GM18511 (cell line): ENCODE measurements at regions not wholly inside any gene's neighbourhood (a gene's known extent, or its start where the extent isn't known, plus 50 kb on each side); places are given as distances from the start of the nearest gene placed in this dataset.

Source experiments
- ATAC-seq: cut with Tn5 transposase; IDR thresholded peaks from one replicate; pipeline ENCODE4 v1.9.1; 2021; ENCODE audit warnings: mild to moderate bottlenecking, moderate library complexity; ENCODE audit not compliant: unreplicated experiment

- no peak for ATAC-seq
Measured at GRCh38 chr11:71311928-71312510, 59.6 kb upstream of the SHANK2 start.

GRCh38 chr11:71311176-71311925, 59.0 kb upstream of the SHANK2 start:
- ATAC-seq, result no peak

DNA sequence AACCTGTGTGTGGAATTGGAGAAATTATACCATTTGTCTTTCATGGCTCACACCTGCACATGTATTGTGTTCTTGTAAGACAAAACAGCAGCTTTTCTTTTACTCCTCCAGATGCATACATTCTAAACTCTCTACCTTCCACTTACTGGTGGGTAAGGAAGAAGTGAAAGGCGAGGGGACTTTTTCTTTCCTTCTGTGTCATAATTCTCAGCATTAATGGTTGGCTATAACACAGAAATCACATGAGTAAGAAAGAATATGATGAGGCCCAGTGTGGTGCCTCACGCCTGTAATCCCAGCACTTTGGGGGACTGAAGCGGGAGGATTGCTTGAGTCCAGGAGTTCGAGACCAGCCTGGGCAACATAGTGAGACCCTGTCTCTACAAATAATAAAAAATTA, 57.8 kb upstream of the SHANK2 start:
- ATAC-seq, result no peak

DNA sequence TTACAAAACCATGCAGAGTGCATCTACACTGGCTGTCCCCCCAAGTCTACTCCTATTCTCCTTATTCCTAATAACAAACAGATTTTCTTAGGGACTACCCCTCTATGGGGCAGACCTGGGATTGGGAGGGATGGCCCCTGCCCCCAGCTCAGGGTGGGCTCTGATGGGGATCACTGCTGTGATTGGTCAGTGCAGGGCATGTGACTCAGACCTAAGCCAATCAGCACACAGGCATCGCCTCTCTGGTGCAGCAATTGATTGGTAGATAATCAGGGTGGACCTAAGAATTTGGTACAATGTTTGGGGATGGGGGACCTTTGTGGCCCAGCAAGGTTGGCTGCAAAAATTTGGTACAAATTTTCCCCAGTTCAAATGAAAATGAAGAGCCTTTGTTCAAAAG, 57.2 kb upstream of the SHANK2 start:
- no peak for ATAC-seq

GRCh38 chr11:71309181-71309580, 56.8 kb upstream of the SHANK2 start:
- ATAC-seq, result no peak

GRCh38 chr11:71307811-71308645, 55.7 kb upstream of the SHANK2 start:
- ATAC-seq, result no peak

DNA sequence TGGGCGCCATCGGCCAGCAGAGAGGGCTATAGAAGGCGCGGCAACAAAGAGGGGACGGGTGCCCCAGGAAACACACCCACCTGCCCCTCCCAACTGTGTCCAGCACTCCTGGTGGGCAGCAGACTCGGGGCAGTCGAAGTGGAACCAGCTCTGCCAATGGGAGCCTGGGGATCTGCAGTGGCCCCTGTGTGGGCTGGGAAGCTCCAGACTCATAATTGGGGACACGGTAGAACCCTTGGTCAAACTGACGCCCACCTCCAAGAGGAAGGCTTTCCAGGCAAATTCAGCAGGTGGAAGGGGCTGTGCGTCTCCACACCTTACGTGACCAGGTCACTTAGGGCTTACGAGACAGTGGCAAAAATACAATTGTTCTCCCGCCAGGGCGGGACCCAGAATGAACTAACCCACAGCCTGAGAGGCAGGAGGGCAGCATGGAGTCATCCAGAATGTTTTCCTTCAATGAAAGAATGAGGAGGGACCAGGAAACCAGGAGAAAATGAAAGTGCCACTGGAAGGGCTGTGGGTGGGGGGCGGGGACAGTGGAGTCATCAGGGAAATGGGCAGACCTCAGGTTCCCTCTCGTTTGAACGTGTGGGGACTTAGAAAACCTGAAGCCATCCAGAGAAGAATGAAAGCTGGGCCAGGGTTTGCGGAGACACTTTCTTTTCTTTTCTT, 53.2 kb upstream of the SHANK2 start:
- no peak for ATAC-seq

DNA sequence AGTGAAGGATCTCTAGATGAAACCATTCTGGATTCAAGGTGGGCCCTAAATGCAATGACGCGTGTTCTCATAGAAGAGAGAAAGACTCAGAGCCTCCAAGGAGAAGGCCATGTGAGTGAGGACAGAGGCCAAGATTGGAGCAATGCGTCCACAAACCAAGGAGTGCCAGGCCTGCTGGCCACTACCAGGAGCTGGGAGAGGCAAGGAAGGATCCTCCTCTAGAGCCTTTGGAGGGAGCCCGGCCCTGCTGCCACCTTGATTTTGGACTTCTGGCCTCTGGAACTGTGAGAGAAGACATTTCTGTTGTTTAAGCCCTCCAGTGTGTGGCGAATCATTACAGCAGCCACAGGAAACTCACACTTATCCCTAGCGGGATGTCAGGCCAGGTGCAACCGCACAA, 52.7 kb upstream of the SHANK2 start:
- no peak for ATAC-seq

DNA sequence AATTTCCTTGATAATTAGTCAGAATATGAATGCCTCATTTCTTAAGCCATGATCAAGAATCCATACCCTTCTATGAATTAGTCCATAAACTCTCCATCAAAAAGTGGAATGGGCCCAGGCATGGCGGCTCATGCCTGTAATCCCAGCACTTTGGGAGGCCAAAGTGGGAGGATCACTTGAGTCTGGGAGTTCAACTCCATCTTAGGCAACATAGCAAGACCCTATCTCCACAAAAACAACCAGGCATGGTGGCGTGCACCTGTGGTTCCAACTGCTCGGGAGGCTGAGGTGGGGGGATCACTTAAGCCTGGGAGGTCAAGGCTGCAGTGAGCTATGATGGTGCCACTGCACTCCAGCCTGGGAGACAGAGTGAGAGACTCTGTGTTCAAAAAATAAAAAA, 52.1 kb upstream of the SHANK2 start:
- ATAC-seq, result no peak

DNA sequence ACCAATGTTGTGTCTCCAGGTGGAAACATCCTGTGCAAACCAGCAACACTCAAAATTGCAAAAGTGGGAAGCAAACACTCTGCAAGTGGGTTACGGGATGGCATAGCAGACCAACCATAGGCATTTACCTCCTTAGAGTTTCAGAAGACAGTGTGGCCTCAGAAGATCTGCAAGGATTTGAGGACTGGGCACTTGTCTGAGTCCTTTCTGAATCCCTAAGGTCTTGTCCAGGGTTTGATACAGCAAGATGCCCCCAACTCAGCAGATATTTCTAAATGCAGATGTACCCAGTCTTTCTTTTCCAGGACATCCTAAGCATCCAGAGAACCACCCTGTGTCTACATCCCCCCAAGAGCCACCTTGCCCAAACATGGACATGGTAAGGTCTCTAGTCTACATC, 51.7 kb upstream of the SHANK2 start:
- no peak for ATAC-seq

DNA sequence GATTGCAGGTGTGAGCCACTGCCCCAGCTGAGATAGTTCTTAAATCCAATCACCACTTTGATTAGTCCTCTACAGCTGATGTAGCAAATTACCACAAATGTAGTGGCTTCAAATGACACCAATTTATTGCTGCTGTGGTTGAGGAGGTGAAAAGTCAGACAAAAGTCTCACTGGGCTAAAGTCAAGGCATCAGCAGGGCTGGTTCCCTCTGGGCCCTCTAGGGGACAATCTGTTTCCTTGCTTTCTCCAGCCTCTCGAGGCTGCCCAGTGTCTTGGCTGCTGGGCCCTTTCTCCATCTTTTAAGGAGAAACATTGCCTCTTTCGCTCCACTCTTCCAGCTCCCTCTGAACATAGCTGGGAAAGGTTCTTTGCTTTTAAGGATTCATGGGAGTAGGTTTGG, 50.5 kb upstream of the SHANK2 start:
- ATAC-seq, result no peak

DNA sequence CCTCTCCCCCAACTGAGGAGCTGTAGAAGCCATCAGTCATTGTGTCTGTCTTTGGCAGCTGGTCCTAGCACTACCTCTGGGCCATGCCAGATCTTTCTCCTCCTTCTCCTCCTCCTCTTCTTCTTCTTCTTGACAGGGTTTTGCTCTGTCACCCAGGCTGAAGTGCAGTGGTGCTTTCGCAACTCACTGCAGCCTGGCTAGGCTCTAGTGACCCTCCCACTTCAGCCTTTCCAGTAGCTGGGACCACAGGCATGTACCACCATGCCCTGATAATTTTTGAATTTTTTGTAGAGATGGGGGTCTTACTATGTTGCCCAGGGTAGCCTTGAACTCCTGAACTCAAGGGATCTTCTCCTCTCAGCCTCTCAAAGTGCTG, 50.1 kb upstream of the SHANK2 start:
- ATAC-seq, result no peak
